ENCODE measurements at regions not wholly inside any gene's neighbourhood (a gene's known extent, or its start where the extent isn't known, plus 50 kb on each side); places are given as distances from the start of the nearest gene placed in this dataset.

DNA sequence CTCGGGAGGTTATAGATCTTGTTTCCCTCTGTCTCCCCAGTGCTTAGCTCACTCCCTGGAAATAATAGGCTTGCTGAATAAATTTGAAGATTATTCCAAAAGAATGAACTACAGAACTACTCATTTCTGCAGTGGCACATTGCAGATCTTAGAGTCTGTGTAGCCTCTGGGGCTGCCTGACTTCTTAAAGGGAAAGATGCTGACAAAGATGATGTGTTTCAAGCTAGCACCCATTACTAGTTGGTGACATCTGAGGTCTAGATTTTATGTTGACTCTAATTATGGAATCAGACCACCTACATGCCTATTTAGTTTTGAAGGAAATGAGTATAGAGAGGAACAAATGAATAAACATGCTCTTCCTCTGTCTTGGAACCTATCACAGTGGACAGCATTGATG lies 123.7 kb upstream of the KCNIP4 start:
- TF ChIP-seq, protein P1, sequence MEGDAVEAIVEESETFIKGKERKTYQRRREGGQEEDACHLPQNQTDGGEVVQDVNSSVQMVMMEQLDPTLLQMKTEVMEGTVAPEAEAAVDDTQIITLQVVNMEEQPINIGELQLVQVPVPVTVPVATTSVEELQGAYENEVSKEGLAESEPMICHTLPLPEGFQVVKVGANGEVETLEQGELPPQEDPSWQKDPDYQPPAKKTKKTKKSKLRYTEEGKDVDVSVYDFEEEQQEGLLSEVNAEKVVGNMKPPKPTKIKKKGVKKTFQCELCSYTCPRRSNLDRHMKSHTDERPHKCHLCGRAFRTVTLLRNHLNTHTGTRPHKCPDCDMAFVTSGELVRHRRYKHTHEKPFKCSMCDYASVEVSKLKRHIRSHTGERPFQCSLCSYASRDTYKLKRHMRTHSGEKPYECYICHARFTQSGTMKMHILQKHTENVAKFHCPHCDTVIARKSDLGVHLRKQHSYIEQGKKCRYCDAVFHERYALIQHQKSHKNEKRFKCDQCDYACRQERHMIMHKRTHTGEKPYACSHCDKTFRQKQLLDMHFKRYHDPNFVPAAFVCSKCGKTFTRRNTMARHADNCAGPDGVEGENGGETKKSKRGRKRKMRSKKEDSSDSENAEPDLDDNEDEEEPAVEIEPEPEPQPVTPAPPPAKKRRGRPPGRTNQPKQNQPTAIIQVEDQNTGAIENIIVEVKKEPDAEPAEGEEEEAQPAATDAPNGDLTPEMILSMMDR (IDR thresholded peaks at IDR 0.05; ENCODE audit: control insufficient read depth, insufficient read depth, low read depth, low read length, missing control alignments): no peak
- no peak for DNase-seq (ENCODE audit: low read depth)
- no peak overlapping the region for H3K4me3 ChIP-seq (ENCODE audit: control insufficient read depth, low read depth, low read length)

GRCh38 chr4:22071749-22072148 lies 123.2 kb upstream of the KCNIP4 start:
- H3K4me3 ChIP-seq (ENCODE audit: control insufficient read depth, low read depth, low read length): no peak overlapping the region
- DNase-seq (ENCODE audit: low read depth): no peak

GRCh38 chr4:22070256-22070655 lies 121.7 kb upstream of the KCNIP4 start:
- no peak for DNase-seq (ENCODE audit: low read depth)
- TF ChIP-seq, protein P1 (IDR thresholded peaks at IDR 0.05; ENCODE audit: control insufficient read depth, insufficient read depth, low read depth, low read length, missing control alignments): no peak
- no peak overlapping the region for H3K4me3 ChIP-seq (ENCODE audit: control insufficient read depth, low read depth, low read length)

More at GRCh38 chr4:22071749-22072148, 123.2 kb upstream of the KCNIP4 start:
- TF ChIP-seq, protein P1 (IDR thresholded peaks at IDR 0.05; ENCODE audit: control insufficient read depth, insufficient read depth, low read depth, low read length, missing control alignments): no peak

- H3K4me3 ChIP-seq (ENCODE audit: control insufficient read depth, low read depth, low read length): no peak overlapping the region
- DNase-seq (ENCODE audit: low read depth): no peak
- TF ChIP-seq, protein P1 (IDR thresholded peaks at IDR 0.05; ENCODE audit: control insufficient read depth, insufficient read depth, low read depth, low read length, missing control alignments): no peak
Measured at GRCh38 chr4:22063613-22064012, 115.0 kb upstream of the KCNIP4 start.

DNA sequence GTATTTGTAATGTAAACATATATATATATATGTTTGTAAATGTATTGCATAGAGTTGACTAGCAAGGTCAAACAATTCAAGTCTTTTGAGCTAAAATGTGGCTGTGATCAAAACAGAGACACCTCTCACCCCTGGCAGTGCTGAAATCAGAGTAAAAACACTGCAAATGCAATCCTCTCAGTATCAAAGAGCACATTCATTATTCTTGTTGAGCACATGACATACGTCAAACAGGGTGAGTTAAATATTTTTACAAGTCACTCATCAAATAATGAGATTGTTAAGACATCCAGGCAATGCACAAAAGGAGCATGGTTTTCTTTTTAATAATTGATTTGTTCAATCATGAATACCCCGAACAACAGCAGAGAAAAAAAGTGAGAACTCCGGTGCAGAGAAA lies 114.1 kb upstream of the KCNIP4 start:
- no peak overlapping the region for H3K4me3 ChIP-seq (ENCODE audit: control insufficient read depth, low read depth, low read length)
- TF ChIP-seq, protein P1 (IDR thresholded peaks at IDR 0.05; ENCODE audit: control insufficient read depth, insufficient read depth, low read depth, low read length, missing control alignments): no peak
- no peak for DNase-seq (ENCODE audit: low read depth)

GRCh38 chr4:22055954-22056353 lies 107.4 kb upstream of the KCNIP4 start:
- no peak overlapping the region for H3K4me3 ChIP-seq (ENCODE audit: control insufficient read depth, low read depth, low read length)
- no peak for DNase-seq (ENCODE audit: low read depth)
- TF ChIP-seq, protein P1 (IDR thresholded peaks at IDR 0.05; ENCODE audit: control insufficient read depth, insufficient read depth, low read depth, low read length, missing control alignments): no peak

DNA sequence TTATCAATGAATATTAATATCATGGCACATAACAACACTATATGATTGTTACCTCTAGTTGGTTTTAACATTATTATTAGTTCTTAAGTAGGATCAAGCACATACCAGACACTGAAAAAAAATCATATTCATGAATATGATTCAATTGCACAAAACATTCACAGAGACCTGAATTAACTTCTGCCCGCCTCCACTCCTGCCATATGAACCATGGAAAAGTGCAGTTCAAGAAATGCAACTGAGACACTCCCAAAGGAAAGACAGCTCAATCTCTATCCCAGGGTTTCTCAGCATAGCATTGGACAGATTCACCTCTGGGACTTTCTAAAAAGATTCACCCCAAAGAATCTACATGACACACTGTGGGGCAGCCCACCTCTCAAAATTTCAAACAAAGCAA lies 103.5 kb upstream of the KCNIP4 start:
- H3K4me3 ChIP-seq (ENCODE audit: control insufficient read depth, low read depth, low read length): no peak overlapping the region
- DNase-seq (ENCODE audit: low read depth): no peak
- TF ChIP-seq, protein P1 (IDR thresholded peaks at IDR 0.05; ENCODE audit: control insufficient read depth, insufficient read depth, low read depth, low read length, missing control alignments): no peak
